HEK293 (cell line): ENCODE measurements at regions not wholly inside any gene's neighbourhood (a gene's known extent, or its start where the extent isn't known, plus 50 kb on each side); places are given as distances from the start of the nearest gene placed in this dataset.

Source experiments
- CTCF ChIA-PET: fragments of 350-600 bp; formaldehyde crosslinking; extraction: SDS; loops from one replicate; lab custom pipeline; 2021; ENCODE audit warnings: antibody characterized with exemption; lab: Yijun Ruan, JAX
- POLR2A ChIA-PET: fragments of 300-600 bp; formaldehyde crosslinking; extraction: SDS; loops from one replicate; lab custom pipeline; 2020; ENCODE audit warnings: antibody characterized with exemption, inconsistent platforms; lab: Yijun Ruan, JAX
- H3K27ac ChIP-seq: fragments of 200-500 bp; sonication (Bioruptor generic); 2 replicates; pipeline ENCODE4 v1.5.1; 2014; ENCODE audit warnings: low read depth, low read length, control low read depth, inconsistent platforms; ENCODE audit errors: extremely low read depth
- H3K36me3 ChIP-seq, 2 experiments: fragments of 200-500 bp in 1 of 2; sonication (Bioruptor generic) in 1 of 2; 1 replicate in 1 of 2; 2 replicates in 1 of 2; pipeline ENCODE4 v1.5.1; 2014 to 2017; ENCODE audit warnings: inconsistent platforms in 2 of 2, low read length in 2 of 2; ENCODE audit not compliant: control insufficient read depth in 2 of 2, insufficient read depth in 1 of 2
- H3K4me1 ChIP-seq: fragments of 200-500 bp; sonication (Bioruptor generic); 2 replicates; pipeline ENCODE4 v1.5.1; 2014; ENCODE audit warnings: mild to moderate bottlenecking, low read length, inconsistent platforms; ENCODE audit not compliant: control insufficient read depth, insufficient read depth
- H3K4me3 ChIP-seq: 2 replicates; pipeline ENCODE4 v1.5.1; 2011; ENCODE audit warnings: low read depth, mild to moderate bottlenecking, control low read depth, low read length, moderate library complexity
- H3K9me3 ChIP-seq: fragments of 200-500 bp; sonication (Bioruptor generic); 2 replicates; pipeline ENCODE4 v1.5.1; 2014; ENCODE audit warnings: low read depth, low read length, inconsistent platforms; ENCODE audit not compliant: control insufficient read depth, insufficient read depth
- CTCF ChIP-seq: fragments of 450-650 bp; formaldehyde crosslinking; IDR thresholded peaks from 2 replicates; pipeline ENCODE4 v1.5.1; 2016; ENCODE audit warnings: missing biosample characterization, missing genetic modification characterization
- HOXD13 ChIP-seq: sonication (generic); formaldehyde crosslinking; IDR thresholded peaks from 2 replicates; pipeline ENCODE4 v1.8.0; 2022; ENCODE audit warnings: missing genetic modification reagents, borderline replicate concordance
- PATZ1 ChIP-seq: fragments of 450-650 bp; formaldehyde crosslinking; IDR thresholded peaks from 2 replicates; pipeline ENCODE4 v1.5.1; 2016; ENCODE audit warnings: missing biosample characterization, missing genetic modification characterization
- PRDM4 ChIP-seq: fragments of 450-650 bp; formaldehyde crosslinking; IDR thresholded peaks from 2 replicates; pipeline ENCODE4 v1.5.1; 2017; ENCODE audit warnings: missing biosample characterization, missing genetic modification characterization
- SP2 ChIP-seq: fragments of 450-650 bp; formaldehyde crosslinking; IDR thresholded peaks from 2 replicates; pipeline ENCODE4 v1.5.1; 2016; ENCODE audit warnings: missing biosample characterization, missing genetic modification characterization
- SP3 ChIP-seq: fragments of 450-650 bp; formaldehyde crosslinking; IDR thresholded peaks from 2 replicates; pipeline ENCODE4 v1.5.1; 2016; ENCODE audit warnings: missing biosample characterization, missing genetic modification characterization
- TCF7L2 ChIP-seq: IDR thresholded peaks from 2 replicates; pipeline ENCODE4 v1.6.1; 2011; ENCODE audit warnings: low read depth, mild to moderate bottlenecking, inconsistent platforms, low read length, moderate library complexity, borderline replicate concordance
- YY1 ChIP-seq: fragments of 450-650 bp; formaldehyde crosslinking; IDR thresholded peaks from 2 replicates; pipeline ENCODE4 v1.5.1; 2018; ENCODE audit warnings: missing biosample characterization, missing genetic modification characterization
- ZIC2 ChIP-seq: fragments of 450-650 bp; formaldehyde crosslinking; IDR thresholded peaks from 2 replicates; pipeline ENCODE4 v1.5.1; 2016; ENCODE audit warnings: missing biosample characterization, missing genetic modification characterization
- ZNF112 ChIP-seq: fragments of 450-650 bp; formaldehyde crosslinking; IDR thresholded peaks from 2 replicates; pipeline ENCODE4 v1.5.0; 2017; ENCODE audit warnings: missing biosample characterization, missing genetic modification characterization
- ZNF174 ChIP-seq: fragments of 450-650 bp; formaldehyde crosslinking; IDR thresholded peaks from 2 replicates; pipeline ENCODE4 v1.5.0; 2017; ENCODE audit warnings: missing biosample characterization, mild to moderate bottlenecking, missing genetic modification characterization
- ZNF211 ChIP-seq: fragments of 450-650 bp; formaldehyde crosslinking; IDR thresholded peaks from 2 replicates; pipeline ENCODE4 v1.5.1; 2016; ENCODE audit warnings: low read depth, missing biosample characterization, missing genetic modification characterization
- ZNF341 ChIP-seq: fragments of 450-650 bp; formaldehyde crosslinking; IDR thresholded peaks from 2 replicates; pipeline ENCODE4; 2016; ENCODE audit warnings: low read depth, missing biosample characterization, missing genetic modification characterization
- ZNF362 ChIP-seq: fragments of 450-650 bp; formaldehyde crosslinking; IDR thresholded peaks from 2 replicates; pipeline ENCODE4 v1.5.1; 2016; ENCODE audit warnings: missing biosample characterization, missing genetic modification characterization
- ZNF473 ChIP-seq: fragments of 450-650 bp; formaldehyde crosslinking; IDR thresholded peaks from 2 replicates; pipeline ENCODE4 v1.5.1; 2017; ENCODE audit warnings: missing biosample characterization, missing genetic modification characterization
- ZNF558 ChIP-seq: fragments of 450-650 bp; formaldehyde crosslinking; IDR thresholded peaks from 2 replicates; pipeline ENCODE4 v1.5.1; 2016; ENCODE audit warnings: missing biosample characterization, missing genetic modification characterization
- ZNF664 ChIP-seq: fragments of 450-650 bp; formaldehyde crosslinking; IDR thresholded peaks from 2 replicates; pipeline ENCODE4 v1.5.1; 2016; ENCODE audit warnings: missing biosample characterization, missing genetic modification characterization
- ZNF670 ChIP-seq: fragments of 450-650 bp; formaldehyde crosslinking; IDR thresholded peaks from 2 replicates; pipeline ENCODE4 v1.5.1; 2016; ENCODE audit warnings: missing biosample characterization, missing genetic modification characterization, low read depth
- ZNF768 ChIP-seq: fragments of 450-650 bp; formaldehyde crosslinking; IDR thresholded peaks from 2 replicates; pipeline ENCODE4 v1.5.1; 2018; ENCODE audit warnings: missing biosample characterization, mild to moderate bottlenecking, missing genetic modification characterization
- ZNF791 ChIP-seq: fragments of 450-650 bp; formaldehyde crosslinking; IDR thresholded peaks from 2 replicates; pipeline ENCODE4 v1.5.1; 2016; ENCODE audit warnings: missing biosample characterization, missing genetic modification characterization
- ZNF830 ChIP-seq: fragments of 450-650 bp; IDR thresholded peaks from 2 replicates; pipeline ENCODE4 v1.5.0; 2018; ENCODE audit warnings: missing biosample characterization, missing genetic modification characterization, low read depth, mild to moderate bottlenecking, moderate library complexity
- TF ChIP-seq, protein P1 (sequence below): fragments of 450-650 bp; formaldehyde crosslinking; IDR thresholded peaks from 2 replicates; pipeline ENCODE4 v1.5.1; 2016; ENCODE audit warnings: missing biosample characterization, missing genetic modification characterization

DNA sequence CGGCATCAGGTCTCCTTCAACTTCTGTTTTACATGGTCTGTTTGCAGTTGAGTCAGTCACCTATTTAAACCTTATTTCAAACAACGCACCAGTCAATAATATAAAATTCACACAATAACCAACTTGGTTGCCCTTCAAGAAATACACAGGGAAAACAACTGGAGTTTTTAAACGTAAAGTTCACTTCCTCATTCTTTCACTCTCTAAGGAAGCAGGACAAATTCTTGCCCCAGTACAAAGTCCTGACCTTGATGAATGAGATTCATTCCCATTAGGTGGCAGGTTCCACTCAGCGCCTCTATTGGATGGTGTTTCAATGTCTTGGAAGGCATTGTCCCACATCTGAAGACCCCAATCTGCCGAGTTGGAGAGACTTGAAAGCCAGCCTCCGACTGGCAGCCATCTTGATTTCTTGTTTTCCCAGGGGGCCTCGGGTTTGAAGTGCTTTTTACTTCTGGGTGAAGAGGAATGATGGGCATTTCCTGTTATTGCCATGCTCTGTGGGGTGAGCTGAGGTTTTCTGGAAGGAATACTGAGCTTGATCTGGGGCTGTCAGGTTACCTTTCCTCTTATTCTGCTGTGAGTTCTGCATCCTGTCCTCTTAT lies 105.0 kb downstream of the ACER2 start:
- no peak overlapping the region for H3K4me3 ChIP-seq
- CTCF ChIA-PET = interaction anchor here (0.7 to 1.2 kb wide), 2 partner anchors 21 to 117 kb away, joined by 3 read pairs; no protein-coding TSS in a partner anchor

GRCh38 chr9:19512103-19512832 lies 103.5 kb downstream of the ACER2 start:
- H3K9me3 ChIP-seq = no peaks in the 10 kb centered on the region
- no peak for TF ChIP-seq ZNF473
- ChIA-PET POLR2A (no interaction called here), CTCF (interaction anchor here (0.7 to 1.0 kb wide), 2 partner anchors 20 to 130 kb away, joined by 3 read pairs; no protein-coding TSS in a partner anchor)
- no peak overlapping the region for H3K4me3 ChIP-seq
- H3K36me3 ChIP-seq = no peaks in the 10 kb centered on the region
- no peaks in the 10 kb centered on the region for H3K4me1 ChIP-seq
- no peak overlapping the region for H3K27ac ChIP-seq

More for the DNA sequence above, 105.0 kb downstream of the ACER2 start:
- no peaks in the 10 kb centered on the region for H3K4me1 ChIP-seq
- no peaks in the 10 kb centered on the region for H3K36me3 ChIP-seq
- no peaks in the 10 kb centered on the region for H3K9me3 ChIP-seq
- POLR2A ChIA-PET = no interaction called here
- H3K27ac ChIP-seq = no peak overlapping the region
- TF ChIP-seq ZNF768 (tag by site-specific recombination) = no peak
- no peak for TF ChIP-seq ZNF211 (tag by site-specific recombination)
- no peak for TF ChIP-seq ZNF112 (tag by site-specific recombination)
- no peak for TF ChIP-seq ZNF791 (tag by site-specific recombination)
- TF ChIP-seq SP3 (tag by site-specific recombination) = no peak
- TF ChIP-seq HOXD13 (CRISPR knock-in tag) = no peak

GRCh38 chr9:19511694-19512093 lies 102.9 kb downstream of the ACER2 start:
- TF ChIP-seq ZIC2 (tag by site-specific recombination) (no peak), ZNF174 (tag by site-specific recombination) (no peak), ZNF341 (tag by site-specific recombination) (no peak), PRDM4 (no peak), TCF7L2 (no peak), ZNF211 (tag by site-specific recombination) (no peak), ZNF362 (no peak), YY1 (no peak), HOXD13 (CRISPR knock-in tag) (no peak), ZNF558 (tag by site-specific recombination) (no peak), CTCF (tag by site-specific recombination) (no peak), PATZ1 (tag by site-specific recombination) (no peak), ZNF670 (tag by site-specific recombination) (no peak), ZNF664 (no peak), SP2 (no peak), ZNF830 (tag by site-specific recombination) (no peak)
- TF ChIP-seq, protein P1, sequence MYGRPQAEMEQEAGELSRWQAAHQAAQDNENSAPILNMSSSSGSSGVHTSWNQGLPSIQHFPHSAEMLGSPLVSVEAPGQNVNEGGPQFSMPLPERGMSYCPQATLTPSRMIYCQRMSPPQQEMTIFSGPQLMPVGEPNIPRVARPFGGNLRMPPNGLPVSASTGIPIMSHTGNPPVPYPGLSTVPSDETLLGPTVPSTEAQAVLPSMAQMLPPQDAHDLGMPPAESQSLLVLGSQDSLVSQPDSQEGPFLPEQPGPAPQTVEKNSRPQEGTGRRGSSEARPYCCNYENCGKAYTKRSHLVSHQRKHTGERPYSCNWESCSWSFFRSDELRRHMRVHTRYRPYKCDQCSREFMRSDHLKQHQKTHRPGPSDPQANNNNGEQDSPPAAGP (tag by site-specific recombination) = no peak
- no peaks in the 10 kb centered on the region for H3K36me3 ChIP-seq
- no peaks in the 10 kb centered on the region for H3K9me3 ChIP-seq
- H3K4me1 ChIP-seq = no peaks in the 10 kb centered on the region
- no peak overlapping the region for H3K4me3 ChIP-seq
- ChIA-PET CTCF (interaction anchor here (0.5 to 1.0 kb wide), 4 partner anchors 11 to 130 kb away, joined by 3 to 4 read pairs (median 3); no protein-coding TSS in a partner anchor), POLR2A (no interaction called here)
- no peak overlapping the region for H3K27ac ChIP-seq
